Activated T-helper 1 cell treated with Interleukin-2 at 50 U/mL for 16 hours (primary cell): ENCODE measurements at regions not wholly inside any gene's neighbourhood (a gene's known extent, or its start where the extent isn't known, plus 50 kb on each side); places are given as distances from the start of the nearest gene placed in this dataset.
"Not testable (repeated sequence)": the region's sequence is repeated elsewhere in the genome, so short reads cannot be mapped to it uniquely, and the experiment has no call there.

Experiments used
- DNase-seq: peaks from one replicate; pipeline ENCODE4 v3.0.0-alpha.2; 2020; ENCODE audit warnings: low read depth

- no peak for DNase-seq
Observed at GRCh38 chr2:41314511-41315070, 733.2 kb upstream of the PKDCC start.

GRCh38 chr2:41319437-41319836, 728.4 kb upstream of the PKDCC start:
- DNase-seq, result no peak

DNA sequence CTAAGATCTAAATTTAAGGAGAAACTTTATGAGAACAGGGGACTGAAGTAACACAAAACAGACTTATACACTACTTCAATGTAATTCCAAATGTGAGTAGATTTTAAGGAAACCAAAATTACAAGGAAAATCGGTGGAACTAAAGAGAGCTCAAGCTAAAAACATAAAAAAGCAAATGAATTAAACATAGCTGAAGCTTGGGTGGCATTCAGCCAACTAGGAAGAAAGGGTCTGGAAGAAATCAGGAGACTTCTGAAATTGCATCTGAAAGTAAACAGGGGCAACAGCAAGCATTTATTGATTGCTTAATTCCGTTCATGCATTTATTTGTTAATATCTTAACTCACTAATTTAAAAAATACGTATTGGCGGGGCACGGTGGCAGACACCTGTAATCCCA, 727.3 kb upstream of the PKDCC start:
- no peak for DNase-seq

GRCh38 chr2:41321351-41321750, 726.5 kb upstream of the PKDCC start:
- no peak for DNase-seq

DNA sequence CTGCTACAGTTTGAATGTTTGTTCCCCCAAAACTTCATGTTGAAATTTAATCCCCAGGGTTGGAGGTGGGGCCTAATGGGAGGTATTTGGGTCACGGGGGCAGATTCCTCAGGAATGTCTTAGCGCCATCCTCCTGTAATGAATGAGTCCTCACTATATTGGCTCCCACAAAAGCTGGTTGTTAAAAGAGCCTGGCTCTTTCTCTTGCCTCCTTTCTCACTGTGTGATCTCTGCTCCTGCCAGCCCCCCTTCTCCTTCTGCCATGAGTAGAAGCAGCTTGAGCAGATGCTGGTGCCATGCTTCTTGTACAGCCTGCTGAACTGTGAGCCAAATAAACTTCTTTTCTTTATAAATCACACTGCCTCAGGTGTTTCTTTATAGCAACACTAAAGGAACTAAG, 721.0 kb upstream of the PKDCC start:
- DNase-seq, result no peak

- no peak for DNase-seq
Observed at GRCh38 chr2:41329040-41329439, 718.8 kb upstream of the PKDCC start.

GRCh38 chr2:41334159-41334558, 713.7 kb upstream of the PKDCC start:
- DNase-seq, result no peak

DNA sequence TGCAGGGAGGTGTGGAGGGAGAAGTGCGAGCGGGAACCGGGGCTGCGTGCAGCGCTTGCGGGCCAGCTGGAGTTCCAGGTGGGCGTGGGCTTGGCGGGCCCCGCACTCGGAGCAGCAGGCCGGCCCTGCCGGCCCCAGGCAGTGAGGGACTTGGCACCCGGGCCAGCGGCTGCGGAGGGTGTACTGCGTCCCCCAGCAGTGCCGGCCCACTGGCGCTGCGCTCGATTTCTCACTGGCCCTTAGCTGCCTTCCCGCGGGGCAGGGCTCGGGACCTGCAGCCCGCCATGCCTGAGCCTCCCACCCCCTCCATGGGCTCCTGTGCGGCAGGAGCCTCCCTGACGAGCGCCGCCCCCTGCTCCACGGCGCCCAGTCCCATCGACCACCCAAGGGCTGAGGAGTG, 712.2 kb upstream of the PKDCC start:
- DNase-seq, result not testable (repeated sequence)

DNA sequence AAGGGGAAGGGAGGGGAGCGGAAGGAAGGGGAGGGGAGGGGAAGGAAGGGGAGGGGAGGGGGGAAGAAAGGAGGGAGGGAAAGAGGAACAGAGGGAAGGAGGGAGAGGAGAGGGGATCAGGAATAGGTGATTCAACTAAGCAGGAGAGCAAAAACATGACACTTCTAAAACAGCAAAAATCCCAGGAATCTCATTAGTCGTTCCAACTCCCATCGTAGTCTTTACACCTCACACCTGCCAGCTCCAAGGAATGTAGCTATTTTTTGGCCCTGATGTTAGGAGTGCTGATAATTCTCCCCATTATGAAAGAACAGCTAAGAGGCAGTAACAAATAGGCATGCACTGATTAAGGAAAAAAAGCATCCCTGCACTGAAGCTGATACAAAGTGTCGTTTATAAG, 709.9 kb upstream of the PKDCC start:
- DNase-seq, result no peak

- DNase-seq, result no peak
Observed at GRCh38 chr2:41344529-41344928, 703.3 kb upstream of the PKDCC start.

GRCh38 chr2:41353060-41353459, 694.8 kb upstream of the PKDCC start:
- DNase-seq, result no peak

DNA sequence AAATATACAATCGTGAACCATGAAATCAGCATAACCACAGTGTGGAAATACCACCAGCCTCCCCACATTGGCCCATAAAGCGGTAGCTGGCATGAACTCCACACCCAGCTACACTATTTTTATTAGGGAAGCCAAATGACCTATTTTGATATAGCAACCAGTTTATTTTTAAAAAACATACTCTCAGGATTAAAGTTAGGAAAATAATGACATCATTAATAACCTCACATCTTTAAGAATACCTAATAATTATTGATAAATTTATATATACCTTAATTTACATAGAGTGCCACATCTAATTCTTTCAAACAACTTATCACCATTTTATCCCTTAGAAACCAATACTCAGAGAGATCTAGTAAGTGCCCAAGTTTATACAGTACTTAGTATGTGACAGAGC, 692.0 kb upstream of the PKDCC start:
- no peak for DNase-seq

- DNase-seq, result no peak
Observed at GRCh38 chr2:41364842-41365241, 683.0 kb upstream of the PKDCC start.

DNA sequence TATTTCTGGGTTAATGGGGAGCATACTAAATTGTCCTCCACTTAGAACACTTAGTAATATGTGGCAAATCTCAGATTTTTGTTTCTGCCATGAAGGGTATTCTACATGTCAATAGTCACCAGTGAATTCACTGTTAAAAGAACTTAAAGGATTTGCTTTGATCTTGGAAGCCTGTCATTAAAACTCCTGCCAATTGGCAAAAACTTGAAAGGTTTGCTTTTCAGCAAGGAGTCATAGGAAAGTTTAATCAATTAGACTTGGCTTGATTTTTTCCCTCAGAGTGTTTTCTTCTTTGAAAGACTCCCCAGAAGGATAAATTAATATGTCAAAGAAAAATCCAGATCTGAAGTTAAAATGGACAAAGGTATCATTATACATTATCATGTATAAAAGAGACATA, 671.9 kb upstream of the PKDCC start:
- no peak for DNase-seq

DNA sequence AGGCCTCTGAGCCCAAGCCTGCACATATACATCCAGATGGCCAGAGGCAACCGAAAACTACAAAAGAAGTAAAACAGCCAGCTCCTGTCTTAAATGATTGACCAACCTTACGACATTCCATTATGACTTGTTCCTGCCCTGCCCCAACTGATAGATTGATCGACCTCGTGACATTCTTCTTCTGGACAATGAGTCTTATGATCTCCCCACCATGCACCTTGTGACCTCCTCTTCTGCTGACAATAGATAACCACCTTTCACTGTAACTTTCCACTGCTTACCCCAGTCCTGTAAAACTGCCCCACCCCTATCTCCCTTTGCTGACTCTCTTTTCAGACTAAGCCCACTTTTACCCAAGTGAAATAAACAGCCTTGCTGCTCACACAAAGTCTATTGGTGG, 670.0 kb upstream of the PKDCC start:
- DNase-seq, result no peak

- no peak for DNase-seq
Observed at GRCh38 chr2:41378420-41378819, 669.4 kb upstream of the PKDCC start.

GRCh38 chr2:41379496-41380221, 668.2 kb upstream of the PKDCC start:
- no peak for DNase-seq

DNA sequence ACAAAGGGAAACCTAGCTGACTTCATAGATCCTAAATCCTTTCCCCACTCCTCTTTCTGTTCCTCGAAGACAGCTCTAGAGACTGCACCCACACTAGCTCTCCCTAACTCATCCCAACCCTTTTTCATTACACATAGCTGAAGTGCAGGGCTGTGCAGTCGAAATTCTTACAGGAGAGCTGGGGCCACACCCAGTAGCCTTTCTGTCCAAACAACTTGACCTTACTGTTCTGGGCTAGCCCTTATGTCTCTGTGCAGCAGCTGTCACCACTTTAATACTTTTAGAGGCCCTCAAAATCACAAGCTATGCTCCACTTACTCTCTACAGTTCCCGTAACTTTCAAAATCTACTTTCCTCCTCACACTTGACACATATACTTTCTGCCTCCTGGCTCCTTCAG, 666.1 kb upstream of the PKDCC start:
- DNase-seq, result no peak

- DNase-seq, result no peak
Observed at GRCh38 chr2:41387519-41387918, 660.3 kb upstream of the PKDCC start.

DNA sequence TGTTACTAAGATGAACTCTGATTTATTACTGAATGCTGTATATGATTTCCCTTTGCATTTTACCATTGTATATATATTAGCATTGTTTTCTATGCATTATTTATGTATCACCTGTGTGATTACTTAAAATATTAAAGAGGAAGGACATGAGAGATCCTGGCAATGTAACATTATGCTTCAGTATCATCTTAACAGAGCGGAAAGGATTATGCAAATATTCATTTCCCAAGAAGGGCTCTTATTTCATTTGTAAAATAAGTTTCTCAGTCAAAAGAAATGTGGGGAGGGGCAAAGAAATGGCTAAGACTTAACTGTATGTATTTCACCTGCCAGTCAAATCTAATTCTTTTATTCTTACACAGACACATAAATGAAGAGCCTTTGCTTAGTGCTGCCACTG, 654.2 kb upstream of the PKDCC start:
- DNase-seq, result no peak

DNA sequence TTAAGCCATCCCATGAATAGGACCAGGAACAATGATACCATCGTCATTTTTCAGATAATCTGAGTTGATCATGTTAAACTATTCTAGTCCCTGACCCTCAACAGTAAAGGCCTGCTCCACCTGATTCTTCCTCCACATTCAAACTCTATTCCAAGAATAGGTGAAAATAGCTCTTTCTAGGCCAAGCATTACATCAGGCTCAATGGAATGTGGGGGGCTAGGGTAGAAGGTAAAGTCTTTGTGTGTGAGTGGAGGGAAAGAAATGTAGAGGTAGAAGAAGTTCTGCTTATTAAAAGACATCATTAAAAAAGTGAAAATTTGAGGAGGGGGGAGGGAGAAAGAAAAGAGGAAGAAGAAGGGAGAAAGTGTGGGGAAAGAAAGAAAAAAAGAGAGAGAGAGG, 653.3 kb upstream of the PKDCC start:
- no peak for DNase-seq

DNA sequence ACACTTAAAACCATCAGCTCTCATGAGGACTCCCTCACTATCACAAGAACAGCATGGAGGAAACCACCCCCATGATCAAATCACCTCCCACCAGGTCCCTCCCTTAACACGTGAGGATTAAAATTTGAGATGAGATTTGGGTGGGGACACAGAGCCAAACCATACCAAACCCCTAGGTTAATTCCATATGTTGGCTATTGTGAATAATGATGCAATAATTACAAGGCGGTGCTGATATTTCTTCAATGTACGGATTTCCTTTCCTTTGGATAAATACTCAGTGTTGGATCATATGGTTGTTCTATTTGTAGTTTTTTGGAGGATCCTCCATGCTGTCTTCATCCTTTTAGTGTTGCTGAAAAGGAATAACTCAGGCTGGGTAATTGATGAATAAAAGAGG, 652.1 kb upstream of the PKDCC start:
- DNase-seq, result no peak

GRCh38 chr2:41399437-41400087, 648.3 kb upstream of the PKDCC start:
- DNase-seq, result no peak
